Endothelial cell (in vitro differentiated cells): ENCODE measurements at regions not wholly inside any gene's neighbourhood (a gene's known extent, or its start where the extent isn't known, plus 50 kb on each side); places are given as distances from the start of the nearest gene placed in this dataset.

Experiments used
- DNase-seq: peaks from one replicate; pipeline ENCODE4 v3.0.0; 2021; ENCODE audit warnings: low spot score
- H3K27ac Mint-ChIP-seq: one replicate; pipeline ENCODE4 v1.8.0; 2021; ENCODE audit warnings: mixed read lengths, inconsistent platforms; ENCODE audit not compliant: unreplicated experiment
- H3K27me3 Mint-ChIP-seq: one replicate; pipeline ENCODE4 v1.8.0; 2021; ENCODE audit warnings: mild to moderate bottlenecking, moderate library complexity, mixed read lengths, inconsistent platforms; ENCODE audit not compliant: unreplicated experiment
- H3K36me3 Mint-ChIP-seq: one replicate; pipeline ENCODE4 v1.8.0; 2021; ENCODE audit warnings: mild to moderate bottlenecking, low read depth, mixed read lengths, inconsistent platforms; ENCODE audit not compliant: unreplicated experiment
- H3K4me1 Mint-ChIP-seq: one replicate; pipeline ENCODE4 v1.8.0; 2021; ENCODE audit warnings: mild to moderate bottlenecking, mixed read lengths, inconsistent platforms; ENCODE audit not compliant: unreplicated experiment
- H3K4me3 Mint-ChIP-seq: one replicate; pipeline ENCODE4 v1.8.0; 2021; ENCODE audit warnings: mild to moderate bottlenecking, mixed read lengths, inconsistent platforms; ENCODE audit not compliant: unreplicated experiment
- H3K9me3 Mint-ChIP-seq: one replicate; pipeline ENCODE4 v1.8.0; 2021; ENCODE audit warnings: mixed read lengths, inconsistent platforms; ENCODE audit not compliant: unreplicated experiment
- TF ChIP-seq, protein P1 (sequence below): fragments of 200-600 bp; sonication (generic); IDR thresholded peaks from one replicate; pipeline ENCODE4 v1.5.0; 2021; ENCODE audit warnings: antibody characterized with exemption; ENCODE audit not compliant: unreplicated experiment

DNA sequence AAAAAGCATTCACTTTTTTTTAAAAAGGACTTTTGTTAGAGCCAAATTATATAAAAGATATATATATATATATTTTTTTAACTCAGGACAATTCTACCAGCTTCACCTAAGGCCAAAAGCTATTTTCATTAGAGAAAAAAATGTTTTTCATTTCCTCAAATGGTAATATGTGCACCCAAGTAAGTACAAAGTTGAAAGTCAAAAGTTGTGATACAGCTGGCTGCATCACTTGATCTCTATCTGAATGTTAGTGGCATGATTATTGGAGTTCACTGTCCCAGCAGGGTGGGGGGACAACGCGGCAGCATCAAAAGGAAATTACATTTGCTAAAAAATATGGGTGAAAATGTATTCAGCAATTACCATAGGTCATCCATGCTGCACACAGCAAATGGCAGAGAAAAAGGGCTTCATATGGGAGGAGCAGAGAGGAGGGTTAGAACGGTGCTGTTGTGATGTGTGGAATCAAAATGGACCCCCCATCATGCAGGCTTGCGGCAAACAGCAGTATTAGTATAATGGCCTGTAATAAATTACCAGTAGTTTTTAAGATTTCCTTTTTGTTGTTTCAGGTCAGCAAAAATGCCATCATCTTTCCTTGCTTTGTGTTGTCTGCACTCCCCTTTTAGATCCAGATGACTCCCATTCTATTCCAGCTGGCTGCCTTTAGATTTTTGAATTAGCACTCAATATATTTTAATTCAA, 253.7 kb downstream of the MAT2B start:
- no peak overlapping the region for H3K4me3 Mint-ChIP-seq
- DNase-seq, result no peak
- H3K36me3 Mint-ChIP-seq, result no peaks in the 10 kb centered on the region
- TF ChIP-seq, protein P1, sequence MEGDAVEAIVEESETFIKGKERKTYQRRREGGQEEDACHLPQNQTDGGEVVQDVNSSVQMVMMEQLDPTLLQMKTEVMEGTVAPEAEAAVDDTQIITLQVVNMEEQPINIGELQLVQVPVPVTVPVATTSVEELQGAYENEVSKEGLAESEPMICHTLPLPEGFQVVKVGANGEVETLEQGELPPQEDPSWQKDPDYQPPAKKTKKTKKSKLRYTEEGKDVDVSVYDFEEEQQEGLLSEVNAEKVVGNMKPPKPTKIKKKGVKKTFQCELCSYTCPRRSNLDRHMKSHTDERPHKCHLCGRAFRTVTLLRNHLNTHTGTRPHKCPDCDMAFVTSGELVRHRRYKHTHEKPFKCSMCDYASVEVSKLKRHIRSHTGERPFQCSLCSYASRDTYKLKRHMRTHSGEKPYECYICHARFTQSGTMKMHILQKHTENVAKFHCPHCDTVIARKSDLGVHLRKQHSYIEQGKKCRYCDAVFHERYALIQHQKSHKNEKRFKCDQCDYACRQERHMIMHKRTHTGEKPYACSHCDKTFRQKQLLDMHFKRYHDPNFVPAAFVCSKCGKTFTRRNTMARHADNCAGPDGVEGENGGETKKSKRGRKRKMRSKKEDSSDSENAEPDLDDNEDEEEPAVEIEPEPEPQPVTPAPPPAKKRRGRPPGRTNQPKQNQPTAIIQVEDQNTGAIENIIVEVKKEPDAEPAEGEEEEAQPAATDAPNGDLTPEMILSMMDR, result no peak
- no peaks in the 10 kb centered on the region for H3K27me3 Mint-ChIP-seq
- no peak overlapping the region for H3K27ac Mint-ChIP-seq
- peaks cover 6% of the 10 kb centered on the region for H3K4me1 Mint-ChIP-seq
- no peaks in the 10 kb centered on the region for H3K9me3 Mint-ChIP-seq

DNA sequence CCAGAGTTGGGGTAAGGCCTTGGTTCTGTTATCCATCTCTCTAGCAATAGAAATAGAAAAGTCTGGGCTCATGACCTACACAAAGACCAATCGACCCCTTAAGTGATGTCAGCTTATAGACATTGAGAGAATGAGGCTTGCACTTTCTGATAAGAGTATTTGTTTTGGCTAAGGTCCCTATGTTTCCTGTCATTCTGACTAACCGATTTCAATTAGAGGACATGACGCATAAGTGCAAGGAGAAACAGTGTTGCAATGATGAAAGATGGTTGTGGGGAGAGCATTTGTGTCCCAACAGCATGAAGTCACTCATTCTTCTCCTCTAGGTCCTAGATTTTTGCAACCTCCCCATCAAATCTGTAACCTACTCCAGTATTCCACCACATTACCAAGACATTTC, 255.1 kb downstream of the MAT2B start:
- no peak for DNase-seq
- no peaks in the 10 kb centered on the region for H3K9me3 Mint-ChIP-seq

DNA sequence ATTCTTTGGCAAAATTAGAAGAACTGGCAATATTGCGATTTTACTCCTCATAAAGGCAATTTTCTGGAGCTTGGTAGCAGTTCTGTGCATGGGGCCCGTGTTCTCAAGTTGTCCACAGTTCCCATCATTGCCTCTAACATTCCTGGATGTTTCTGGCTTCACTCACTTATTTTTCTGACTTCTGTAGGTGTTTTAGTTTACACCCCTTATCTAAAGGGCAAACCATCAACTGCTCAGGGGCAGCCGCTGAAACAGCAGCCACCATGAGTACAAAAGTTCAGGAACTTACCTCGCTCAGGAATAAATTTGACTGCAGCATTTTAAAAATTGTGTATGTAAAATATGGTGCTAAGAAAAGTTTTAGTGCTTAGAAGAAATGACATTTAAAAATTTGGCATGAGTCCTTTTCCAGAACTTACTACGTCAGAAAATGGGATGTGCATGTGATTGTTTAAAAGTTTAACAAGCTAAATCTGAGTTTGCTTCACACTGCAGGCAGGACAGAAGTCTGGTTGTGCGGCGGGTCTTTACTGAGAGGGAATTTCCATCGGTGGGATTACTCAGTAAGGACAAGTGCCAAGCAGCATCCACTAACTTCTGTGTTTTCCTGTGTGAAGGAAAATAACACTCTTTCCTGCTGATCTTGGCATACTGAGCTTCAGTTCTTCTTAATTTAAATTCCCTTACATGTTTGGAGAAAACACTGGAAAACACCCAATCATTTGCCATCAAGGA, 261.7 kb downstream of the MAT2B start:
- no peak overlapping the region for H3K4me3 Mint-ChIP-seq
- DNase-seq, result no peak
- no peak overlapping the region for H3K27ac Mint-ChIP-seq
- H3K36me3 Mint-ChIP-seq, result no peaks in the 10 kb centered on the region
- peaks cover 1% of the 10 kb centered on the region for H3K27me3 Mint-ChIP-seq
- H3K9me3 Mint-ChIP-seq, result no peaks in the 10 kb centered on the region
- TF ChIP-seq, protein P1, result no peak
- no peaks in the 10 kb centered on the region for H3K4me1 Mint-ChIP-seq

More for the DNA sequence above, 255.1 kb downstream of the MAT2B start:
- Mint-ChIP-seq H3K36me3 (no peaks in the 10 kb centered on the region), H3K27me3 (no peaks in the 10 kb centered on the region), H3K4me1 (peaks cover 6% of the 10 kb centered on the region), H3K27ac (no peak overlapping the region), H3K4me3 (no peak overlapping the region)
- TF ChIP-seq, protein P1, result no peak

DNA sequence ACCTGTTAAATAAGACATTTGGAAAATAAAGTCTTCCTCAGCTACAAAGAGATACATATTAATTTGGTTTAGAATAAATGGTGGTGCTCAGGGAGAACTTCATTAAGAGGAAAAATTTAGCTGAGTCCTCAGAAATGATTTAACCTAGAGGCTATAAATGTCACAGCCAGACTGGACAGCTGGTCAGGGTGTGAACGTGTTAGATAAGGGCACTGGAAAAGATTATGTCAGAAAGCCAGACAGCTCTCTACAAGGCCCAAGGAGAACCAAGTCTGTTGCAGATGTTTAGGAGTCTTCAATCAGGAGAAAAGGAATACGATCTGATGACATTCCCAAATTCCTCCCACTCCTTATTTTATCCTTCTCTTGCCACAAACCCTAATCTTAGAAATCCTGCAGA, 265.2 kb downstream of the MAT2B start:
- TF ChIP-seq, protein P1, result no peak

DNA sequence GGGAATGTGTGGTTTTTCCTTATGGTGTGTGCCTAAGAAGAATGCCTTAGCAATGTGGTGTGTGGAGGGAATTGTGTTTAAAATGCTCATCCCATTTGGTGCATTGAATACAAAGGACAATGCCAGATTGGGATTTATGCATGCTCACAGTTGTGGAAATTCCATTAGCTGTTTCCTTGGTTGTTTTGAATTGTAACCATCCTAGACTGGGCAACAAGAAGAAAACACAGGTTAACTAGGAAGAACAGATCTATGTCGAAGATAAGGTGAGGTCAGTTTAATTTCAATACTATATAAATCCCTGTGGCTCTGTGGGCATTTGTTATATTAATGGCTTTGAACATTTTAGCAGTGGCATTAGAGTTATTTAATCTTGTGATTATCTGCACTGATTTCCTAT, 266.8 kb downstream of the MAT2B start:
- DNase-seq, result no peak
- H3K9me3 Mint-ChIP-seq, result no peaks in the 10 kb centered on the region
- H3K27ac Mint-ChIP-seq, result no peak overlapping the region
- peaks cover 1% of the 10 kb centered on the region for H3K27me3 Mint-ChIP-seq
- H3K4me1 Mint-ChIP-seq, result no peaks in the 10 kb centered on the region
- H3K36me3 Mint-ChIP-seq, result no peaks in the 10 kb centered on the region
- TF ChIP-seq, protein P1, result no peak
- H3K4me3 Mint-ChIP-seq, result no peak overlapping the region

More for the DNA sequence above, 265.2 kb downstream of the MAT2B start:
- Mint-ChIP-seq H3K27ac (no peak overlapping the region), H3K9me3 (no peaks in the 10 kb centered on the region), H3K4me1 (no peaks in the 10 kb centered on the region), H3K36me3 (no peaks in the 10 kb centered on the region), H3K27me3 (peaks cover 1% of the 10 kb centered on the region), H3K4me3 (no peak overlapping the region)
- DNase-seq, result no peak
